Pancreas (tissue), 10 donors: ENCODE measurements at regions not wholly inside any gene's neighbourhood (a gene's known extent, or its start where the extent isn't known, plus 50 kb on each side); places are given as distances from the start of the nearest gene placed in this dataset.

Experiments
- ATAC-seq, 4 donors: fragments of 200-7000 bp; cut with Tn5 transposase; one replicate each; pipeline versions ENCODE4 v1.8.0 to v1.9.1; 2020; ENCODE audit warnings: mild to moderate bottlenecking in 4 of 4, moderate library complexity in 4 of 4
- DNase-seq, 6 donors: peaks; one replicate each; pipeline ENCODE4 v3.0.0-alpha.2; 2020
- FAIRE-seq: peaks from 2 replicates; lab custom pipeline; 2012; peaks lifted over from hg19 to GRCh38; lab: Jason Lieb, UNC
- H3K27ac ChIP-seq, 4 donors: fragments of 200-600 bp; sonication (generic); 1 replicate in 3 of 4; 2 replicates in 1 of 4; pipeline versions ENCODE4 v1.5.0 to v1.8.0; 2020
- H3K27me3 ChIP-seq, 4 donors: fragments of 200-600 bp; one replicate each; pipeline ENCODE4 v1.8.0; 2021
- H3K36me3 ChIP-seq, 3 donors: fragments of 200-600 bp; sonication (generic) in 1 of 3; one replicate each; pipeline versions ENCODE4 v1.5.0 to v1.8.0; 2020 to 2021
- H3K4me1 ChIP-seq, 3 donors: fragments of 200-600 bp; one replicate each; pipeline ENCODE4 v1.8.0; 2021
- H3K4me3 ChIP-seq, 4 donors: fragments of 200-600 bp; sonication (generic) in 2 of 4; one replicate each; pipeline versions ENCODE4 v1.5.0 to v1.8.0; 2020 to 2021
- H3K9me3 ChIP-seq, 4 donors: fragments of 200-600 bp; one replicate each; pipeline ENCODE4 v1.8.0; 2021
- WGBS, 2 donors: extraction: QIAGEN DNeasy Blood & Tissue Kit; methylation state at CpG; one replicate each; pipeline ENCODE4 v1.1.7; 2013; 5-methylcytosine and 5-hydroxymethylcytosine counted together
- intact Hi-C, 3 donors: fragments of 100-400 bp; cut with DNase I; formaldehyde crosslinking; loops; one replicate each; pipeline versions ENCODE4 v1.11.1 to v1.14.2; 2022
- TF ChIP-seq, protein P1 (sequence below), 4 donors: fragments of 200-600 bp; sonication (generic) in 3 of 4; IDR thresholded peaks; one replicate each; pipeline versions ENCODE4 v1.5.0 to v1.8.0; 2021; ENCODE audit warnings: antibody characterized with exemption in 4 of 4
- donor health status: healthy with polysubstance abuse.
- donor health status: DM: no; HTN: no; CAD: no; lungs with moderate emphysema.
- donor health status: DM: no; HTN: no; CAD: no.
- donor health status: control.
- donor health status: control.
- donor health status: Bipolar disorder and iron deficiency.
- donor health status: DM: yes; HTN: yes; CAD: no.
- donor health status: DM: no; HTN: no; CAD: no.
- donor health status: DM: no; HTN: no; CAD: no.
- donor health status: DM: yes; HTN: yes; CAD: no.

DNA sequence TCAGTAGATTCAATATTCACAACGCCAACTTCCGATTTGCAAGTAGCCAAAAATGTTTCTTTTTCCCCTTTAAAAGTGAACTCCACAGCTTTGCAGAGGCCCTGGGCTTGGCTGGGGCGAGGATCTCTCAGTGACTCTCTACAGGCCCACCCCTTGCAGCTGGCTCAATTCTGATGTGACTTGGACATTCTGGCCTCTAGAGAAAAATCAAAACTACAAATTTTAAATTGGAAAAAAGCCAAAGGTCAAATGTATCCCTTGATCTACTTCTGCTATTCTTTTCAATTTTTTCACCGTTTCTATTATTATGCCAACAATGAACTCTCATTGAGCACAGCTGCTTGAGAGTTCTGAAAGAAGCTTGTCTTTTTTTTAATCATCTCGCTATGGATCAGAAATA, 245.9 kb upstream of the HS3ST5 start:
- no peaks in the 10 kb centered on the region for H3K36me3 ChIP-seq
- H3K27me3 ChIP-seq = no peaks in the 10 kb centered on the region
- WGBS, 2 donors = 57 to 73% methylated on average over 5 of the region's 5 CpGs
- no peaks in the 10 kb centered on the region for H3K9me3 ChIP-seq
- TF ChIP-seq, protein P1, sequence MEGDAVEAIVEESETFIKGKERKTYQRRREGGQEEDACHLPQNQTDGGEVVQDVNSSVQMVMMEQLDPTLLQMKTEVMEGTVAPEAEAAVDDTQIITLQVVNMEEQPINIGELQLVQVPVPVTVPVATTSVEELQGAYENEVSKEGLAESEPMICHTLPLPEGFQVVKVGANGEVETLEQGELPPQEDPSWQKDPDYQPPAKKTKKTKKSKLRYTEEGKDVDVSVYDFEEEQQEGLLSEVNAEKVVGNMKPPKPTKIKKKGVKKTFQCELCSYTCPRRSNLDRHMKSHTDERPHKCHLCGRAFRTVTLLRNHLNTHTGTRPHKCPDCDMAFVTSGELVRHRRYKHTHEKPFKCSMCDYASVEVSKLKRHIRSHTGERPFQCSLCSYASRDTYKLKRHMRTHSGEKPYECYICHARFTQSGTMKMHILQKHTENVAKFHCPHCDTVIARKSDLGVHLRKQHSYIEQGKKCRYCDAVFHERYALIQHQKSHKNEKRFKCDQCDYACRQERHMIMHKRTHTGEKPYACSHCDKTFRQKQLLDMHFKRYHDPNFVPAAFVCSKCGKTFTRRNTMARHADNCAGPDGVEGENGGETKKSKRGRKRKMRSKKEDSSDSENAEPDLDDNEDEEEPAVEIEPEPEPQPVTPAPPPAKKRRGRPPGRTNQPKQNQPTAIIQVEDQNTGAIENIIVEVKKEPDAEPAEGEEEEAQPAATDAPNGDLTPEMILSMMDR (IDR thresholded peaks at IDR 0.05) = no peak
- H3K4me3 ChIP-seq = no peak overlapping the region
- DNase-seq (no peak), FAIRE-seq (no peak), ATAC-seq (no peak)
- intact Hi-C loops = no loop called here
- no peaks in the 10 kb centered on the region for H3K4me1 ChIP-seq
- no peak overlapping the region for H3K27ac ChIP-seq

DNA sequence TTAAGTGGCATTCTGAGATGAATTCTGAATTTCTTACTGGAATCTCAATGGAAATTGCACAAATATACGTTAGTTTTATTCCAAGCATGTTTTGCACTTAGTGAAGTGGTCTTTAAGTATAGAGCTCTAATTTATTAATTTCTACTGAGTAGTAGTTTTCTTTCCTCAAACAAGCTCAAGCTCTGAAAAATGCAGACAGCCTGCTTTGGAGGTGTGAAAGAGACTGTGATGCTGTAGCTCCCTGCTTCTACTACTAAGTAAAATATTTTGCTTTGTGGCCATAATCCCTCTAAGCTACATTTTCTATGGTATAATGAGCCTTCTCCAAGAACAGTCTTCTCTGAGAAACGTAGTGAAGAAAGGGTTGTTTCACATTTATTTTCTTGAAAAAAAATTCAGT, 243.5 kb upstream of the HS3ST5 start:
- H3K4me1 ChIP-seq = no peaks in the 10 kb centered on the region
- DNase-seq (no peak), ATAC-seq (no peak), FAIRE-seq (no peak)
- H3K4me3 ChIP-seq = no peak overlapping the region
- WGBS, 2 donors = 43 to 51% methylated on average over 2 of the region's 2 CpGs
- no peaks in the 10 kb centered on the region for H3K36me3 ChIP-seq
- no peaks in the 10 kb centered on the region for H3K9me3 ChIP-seq
- TF ChIP-seq, protein P1 (IDR thresholded peaks at IDR 0.05) = no peak
- intact Hi-C loops = no loop called here
- H3K27ac ChIP-seq = no peak overlapping the region
- no peaks in the 10 kb centered on the region for H3K27me3 ChIP-seq

DNA sequence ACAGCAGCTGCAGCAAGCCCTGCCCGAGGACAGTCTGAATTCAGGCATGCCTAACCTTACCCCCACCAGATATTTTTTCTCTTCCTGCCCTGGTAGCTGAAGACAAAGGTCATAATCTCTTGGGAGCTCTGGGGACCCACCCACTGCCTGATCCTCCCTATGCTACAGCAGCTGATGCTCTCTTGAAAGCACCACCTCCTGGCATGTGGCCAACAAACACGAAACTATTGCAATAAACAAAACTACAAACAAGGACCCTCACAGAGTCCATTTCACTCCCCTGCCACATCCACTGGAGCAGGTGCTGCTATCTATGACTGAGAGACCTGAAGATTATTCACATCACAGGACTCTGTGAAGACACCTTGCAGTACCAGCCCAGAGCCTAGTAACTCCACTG, 238.5 kb upstream of the HS3ST5 start:
- H3K4me3 ChIP-seq = no peak overlapping the region
- H3K4me1 ChIP-seq = no peaks in the 10 kb centered on the region
- 52 to 68% methylated on average over 2 of the region's 2 CpGs for WGBS, 2 donors
- intact Hi-C loops = no loop called here
- ATAC-seq = no peak
- no peaks in the 10 kb centered on the region for H3K9me3 ChIP-seq
- TF ChIP-seq, protein P1 (IDR thresholded peaks at IDR 0.05) = no peak
- FAIRE-seq = no peak
- H3K27me3 ChIP-seq = no peaks in the 10 kb centered on the region
- no peak overlapping the region for H3K27ac ChIP-seq
- DNase-seq = no peak
- no peaks in the 10 kb centered on the region for H3K36me3 ChIP-seq

DNA sequence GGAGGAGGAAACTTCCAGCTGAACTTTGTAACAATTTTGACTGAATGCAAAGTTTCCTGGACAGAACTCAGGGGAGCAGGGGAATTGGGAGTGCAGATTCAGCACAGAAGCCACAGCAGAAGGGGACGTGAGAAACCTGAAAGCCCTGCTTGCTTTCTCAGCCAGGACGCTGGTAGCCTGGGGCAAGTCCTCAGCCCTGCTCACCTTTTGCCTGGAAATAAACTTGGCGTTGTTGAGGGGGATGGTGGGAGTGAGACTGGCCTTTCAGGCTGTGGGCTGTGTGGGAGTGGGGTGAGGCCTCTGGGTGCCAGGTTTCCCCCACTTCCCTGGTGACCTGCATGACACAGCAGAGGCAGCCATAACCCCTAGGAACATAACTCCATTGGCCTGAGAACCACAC, 238.1 kb upstream of the HS3ST5 start:
- H3K27me3 ChIP-seq = no peaks in the 10 kb centered on the region
- TF ChIP-seq, protein P1 (IDR thresholded peaks at IDR 0.05) = no peak
- FAIRE-seq (no peak), DNase-seq (no peak), ATAC-seq (no peak)
- H3K9me3 ChIP-seq = no peaks in the 10 kb centered on the region
- H3K36me3 ChIP-seq = no peaks in the 10 kb centered on the region
- no peak overlapping the region for H3K27ac ChIP-seq
- WGBS, 2 donors = 51 to 68% methylated on average over 3 of the region's 3 CpGs
- H3K4me1 ChIP-seq = no peaks in the 10 kb centered on the region
- no peak overlapping the region for H3K4me3 ChIP-seq
- intact Hi-C loops = no loop called here

DNA sequence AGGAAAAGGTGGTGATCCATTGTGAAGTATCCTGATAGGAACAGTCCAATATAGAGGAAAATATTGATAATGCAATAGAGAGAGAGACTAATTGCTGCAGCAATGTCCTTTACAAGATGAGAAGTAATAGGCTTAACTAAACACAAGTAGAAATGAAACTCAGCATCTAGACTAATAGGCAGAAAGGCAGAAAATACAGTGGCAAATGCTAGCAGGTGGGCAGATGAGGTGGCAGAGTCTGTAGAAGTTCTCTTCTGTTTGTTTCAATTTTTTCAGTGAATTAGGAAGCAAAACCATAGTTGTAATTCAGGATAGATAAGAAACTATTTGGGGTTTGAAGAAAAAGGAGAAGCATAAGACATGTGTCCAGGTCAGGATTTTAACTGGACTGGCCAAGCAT, 236.7 kb upstream of the HS3ST5 start:
- TF ChIP-seq, protein P1 (IDR thresholded peaks at IDR 0.05) = no peak

More for the DNA sequence above, 236.7 kb upstream of the HS3ST5 start:
- intact Hi-C loops = no loop called here
- ATAC-seq = no peak
- H3K27me3 ChIP-seq = no peaks in the 10 kb centered on the region
- no peak for DNase-seq
- no peaks in the 10 kb centered on the region for H3K9me3 ChIP-seq
- no peaks in the 10 kb centered on the region for H3K4me1 ChIP-seq
- H3K27ac ChIP-seq = no peak overlapping the region
- FAIRE-seq = no peak
- no peaks in the 10 kb centered on the region for H3K36me3 ChIP-seq
- no peak overlapping the region for H3K4me3 ChIP-seq
